ENCODE measurements at regions not wholly inside any gene's neighbourhood (a gene's known extent, or its start where the extent isn't known, plus 50 kb on each side); places are given as distances from the start of the nearest gene placed in this dataset.

DNA sequence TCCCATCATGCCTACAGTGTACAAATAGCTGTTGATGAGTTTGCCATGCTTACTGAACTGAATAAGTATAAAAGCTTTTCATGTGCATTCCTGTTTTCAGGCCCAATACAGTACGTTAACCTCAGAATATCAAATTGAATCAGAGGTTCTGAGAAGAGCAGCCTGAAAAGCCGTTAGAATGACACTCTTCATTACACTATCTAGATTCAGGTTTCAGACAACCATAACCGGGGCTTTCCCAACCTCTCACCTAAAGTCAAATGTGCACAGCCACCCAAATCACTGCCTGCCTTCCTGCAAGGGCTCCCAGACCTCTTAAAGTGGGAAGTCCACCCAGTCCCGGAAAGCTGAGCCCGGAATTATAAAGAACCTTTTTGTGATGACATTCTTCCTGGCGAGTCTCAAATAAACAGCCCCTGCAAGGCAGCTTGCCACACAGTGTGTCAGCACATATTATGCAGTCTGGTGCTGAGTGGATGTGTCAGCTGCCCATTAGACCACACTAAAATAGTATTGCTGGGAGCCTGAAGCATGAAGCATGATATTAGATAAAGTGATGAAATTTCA lies 245.8 kb downstream of the TLE4 start:
- TF ChIP-seq, protein P1, sequence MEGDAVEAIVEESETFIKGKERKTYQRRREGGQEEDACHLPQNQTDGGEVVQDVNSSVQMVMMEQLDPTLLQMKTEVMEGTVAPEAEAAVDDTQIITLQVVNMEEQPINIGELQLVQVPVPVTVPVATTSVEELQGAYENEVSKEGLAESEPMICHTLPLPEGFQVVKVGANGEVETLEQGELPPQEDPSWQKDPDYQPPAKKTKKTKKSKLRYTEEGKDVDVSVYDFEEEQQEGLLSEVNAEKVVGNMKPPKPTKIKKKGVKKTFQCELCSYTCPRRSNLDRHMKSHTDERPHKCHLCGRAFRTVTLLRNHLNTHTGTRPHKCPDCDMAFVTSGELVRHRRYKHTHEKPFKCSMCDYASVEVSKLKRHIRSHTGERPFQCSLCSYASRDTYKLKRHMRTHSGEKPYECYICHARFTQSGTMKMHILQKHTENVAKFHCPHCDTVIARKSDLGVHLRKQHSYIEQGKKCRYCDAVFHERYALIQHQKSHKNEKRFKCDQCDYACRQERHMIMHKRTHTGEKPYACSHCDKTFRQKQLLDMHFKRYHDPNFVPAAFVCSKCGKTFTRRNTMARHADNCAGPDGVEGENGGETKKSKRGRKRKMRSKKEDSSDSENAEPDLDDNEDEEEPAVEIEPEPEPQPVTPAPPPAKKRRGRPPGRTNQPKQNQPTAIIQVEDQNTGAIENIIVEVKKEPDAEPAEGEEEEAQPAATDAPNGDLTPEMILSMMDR (IDR thresholded peaks at IDR 0.05) = no peak
- no peak for TF ChIP-seq POLR2A (IDR thresholded peaks at IDR 0.05)

All from body of pancreas (tissue), 4 donors.